D721Med (cell line): ENCODE measurements at regions not wholly inside any gene's neighbourhood (a gene's known extent, or its start where the extent isn't known, plus 50 kb on each side); places are given as distances from the start of the nearest gene placed in this dataset.
"Not testable (repeated sequence)": the region's sequence is repeated elsewhere in the genome, so short reads cannot be mapped to it uniquely, and the experiment has no call there.

Experiments
- DNase-seq: peaks from one replicate; pipeline ENCODE4 v3.0.0; 2011; ENCODE audit warnings: low spot score; ENCODE audit not compliant: insufficient read length
- FAIRE-seq: peaks from 2 replicates; lab custom pipeline; 2011; peaks lifted over from hg19 to GRCh38; lab: Jason Lieb, UNC
- CTCF ChIP-seq: IDR thresholded peaks from 2 replicates; pipeline ENCODE4 v1.5.1; 2012; ENCODE audit warnings: mild to moderate bottlenecking, control low read depth; ENCODE audit not compliant: insufficient read depth; ENCODE audit errors: missing control alignments

GRCh38 chr17:63075969-63076368 lies 109.9 kb downstream of the TANC2 start:
- FAIRE-seq (no peak), DNase-seq (no peak)
- TF ChIP-seq CTCF, result no peak

DNA sequence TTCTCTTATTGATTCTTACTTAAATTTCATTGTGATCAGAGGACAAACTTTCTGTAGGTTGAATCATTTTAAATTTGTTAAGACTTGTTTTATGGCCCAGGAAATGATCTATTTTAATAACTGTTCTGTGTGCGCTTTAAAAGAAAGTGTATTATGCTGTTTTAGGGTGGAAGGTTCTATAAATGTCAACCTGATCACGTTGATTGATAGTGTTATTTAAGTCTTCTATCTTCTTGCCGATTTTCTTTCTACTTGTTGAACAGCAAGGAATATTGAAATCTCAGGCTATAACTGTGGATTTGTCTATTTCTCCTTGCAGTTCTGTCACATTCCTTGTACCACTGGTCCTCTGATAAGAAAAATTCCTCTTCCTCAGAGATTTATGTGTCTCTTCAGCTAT lies 112.7 kb downstream of the TANC2 start:
- FAIRE-seq (no peak), DNase-seq (no peak)
- TF ChIP-seq CTCF, result no peak

DNA sequence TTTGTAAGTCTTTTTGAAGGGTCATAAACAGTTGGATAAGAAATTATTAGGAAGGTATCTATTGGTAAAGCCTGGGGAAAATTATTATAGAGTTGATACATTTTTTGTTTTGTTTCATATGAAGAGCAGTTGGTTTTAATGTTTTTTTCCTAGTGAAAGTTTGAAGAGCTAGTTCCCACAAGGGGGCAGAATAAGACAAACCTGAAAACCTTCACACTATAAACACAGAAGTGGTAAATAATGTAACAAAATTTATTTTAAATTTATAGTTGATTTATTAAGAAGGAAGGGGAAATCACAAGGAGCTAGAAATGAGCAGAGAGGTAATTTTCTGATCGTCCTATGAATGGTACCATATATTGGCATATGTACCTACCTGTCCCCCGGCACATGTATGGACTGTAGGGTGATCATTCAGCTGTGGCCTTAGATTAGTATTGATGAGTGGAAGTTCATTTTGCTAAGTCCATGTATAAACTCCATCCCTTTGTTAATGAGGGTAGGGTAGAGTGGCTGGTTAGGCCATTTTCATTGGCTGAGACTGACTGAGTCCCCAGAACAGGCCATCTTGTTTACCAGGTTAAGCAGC lies 116.3 kb downstream of the TANC2 start:
- TF ChIP-seq CTCF, result peak; percentile 54
- FAIRE-seq (no peak), DNase-seq (no peak)

DNA sequence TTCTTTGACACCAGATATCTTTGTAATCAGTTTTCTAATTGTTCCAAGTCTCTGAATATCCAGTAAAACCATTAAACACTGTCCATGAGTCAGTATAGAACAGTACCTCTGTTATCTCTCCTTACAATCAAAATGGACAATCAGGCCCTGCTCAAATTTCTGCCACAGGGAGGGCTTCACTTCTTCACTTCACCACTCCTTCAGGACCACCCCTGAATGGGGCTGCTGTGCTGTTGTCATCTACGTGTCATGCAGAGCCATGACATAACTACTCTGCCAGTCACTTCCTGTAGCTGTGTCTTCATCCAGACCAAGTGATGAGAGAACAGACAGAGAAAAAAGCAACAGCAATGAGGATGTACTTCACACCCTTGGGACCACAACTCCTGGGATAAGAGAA lies 116.9 kb downstream of the TANC2 start:
- DNase-seq (no peak), FAIRE-seq (no peak)
- no peak for TF ChIP-seq CTCF

GRCh38 chr17:63086483-63087185 lies 120.6 kb downstream of the TANC2 start:
- DNase-seq, result no peak
- FAIRE-seq, result no peak
- no peak for TF ChIP-seq CTCF

GRCh38 chr17:63090358-63091114 lies 124.5 kb downstream of the TANC2 start:
- not testable (repeated sequence) for DNase-seq, FAIRE-seq

GRCh38 chr17:63091909-63092308 lies 125.9 kb downstream of the TANC2 start:
- DNase-seq, FAIRE-seq: not testable (repeated sequence)

DNA sequence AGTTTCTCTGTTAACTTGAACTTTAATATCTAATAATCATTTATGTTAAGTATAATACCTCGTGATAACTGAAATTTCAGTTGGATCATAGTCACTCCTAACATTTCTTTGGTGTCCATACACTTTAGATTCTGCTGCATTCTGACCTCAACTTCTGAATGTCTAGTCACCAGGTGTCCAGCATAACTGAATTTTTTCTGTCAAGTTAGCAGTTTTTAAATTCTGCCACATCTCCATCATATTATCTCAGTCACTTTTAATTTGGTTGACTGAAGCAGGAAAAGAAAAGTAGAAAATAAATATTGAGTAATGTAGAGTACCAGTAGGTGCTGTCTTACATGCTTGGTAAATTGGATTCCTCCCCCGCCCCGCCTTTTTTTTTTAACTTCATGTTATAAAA lies 128.6 kb downstream of the TANC2 start:
- FAIRE-seq (no peak), DNase-seq (no peak)
- no peak for TF ChIP-seq CTCF
